Retina (tissue), 1 donor: ENCODE measurements at regions not wholly inside any gene's neighbourhood (a gene's known extent, or its start where the extent isn't known, plus 50 kb on each side); places are given as distances from the start of the nearest gene placed in this dataset.

ENCODE experiments used
- DNase-seq: peaks from one replicate; pipeline ENCODE4 v3.0.0-alpha.2; 2016

DNA sequence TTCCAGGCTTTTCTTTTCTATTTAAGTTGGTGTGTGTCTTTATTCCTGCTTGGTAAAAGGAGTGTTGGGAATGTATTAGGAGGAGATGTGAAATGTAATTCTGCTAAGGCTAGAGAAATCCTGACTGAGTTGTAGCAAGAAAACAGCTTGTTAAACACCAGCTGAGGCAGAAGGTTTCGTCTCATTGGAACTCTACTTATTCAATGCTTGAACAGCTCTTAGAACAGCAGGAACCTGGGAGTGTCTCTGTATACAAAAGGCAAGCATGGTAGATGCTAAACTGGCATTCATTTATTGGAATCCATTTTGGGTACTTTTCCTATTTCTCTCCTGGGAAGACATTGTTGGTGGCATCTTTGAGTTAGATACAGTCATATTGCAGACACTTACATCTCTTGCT is 280.9 kb downstream of the HRH4 start:
- no peak for DNase-seq

DNA sequence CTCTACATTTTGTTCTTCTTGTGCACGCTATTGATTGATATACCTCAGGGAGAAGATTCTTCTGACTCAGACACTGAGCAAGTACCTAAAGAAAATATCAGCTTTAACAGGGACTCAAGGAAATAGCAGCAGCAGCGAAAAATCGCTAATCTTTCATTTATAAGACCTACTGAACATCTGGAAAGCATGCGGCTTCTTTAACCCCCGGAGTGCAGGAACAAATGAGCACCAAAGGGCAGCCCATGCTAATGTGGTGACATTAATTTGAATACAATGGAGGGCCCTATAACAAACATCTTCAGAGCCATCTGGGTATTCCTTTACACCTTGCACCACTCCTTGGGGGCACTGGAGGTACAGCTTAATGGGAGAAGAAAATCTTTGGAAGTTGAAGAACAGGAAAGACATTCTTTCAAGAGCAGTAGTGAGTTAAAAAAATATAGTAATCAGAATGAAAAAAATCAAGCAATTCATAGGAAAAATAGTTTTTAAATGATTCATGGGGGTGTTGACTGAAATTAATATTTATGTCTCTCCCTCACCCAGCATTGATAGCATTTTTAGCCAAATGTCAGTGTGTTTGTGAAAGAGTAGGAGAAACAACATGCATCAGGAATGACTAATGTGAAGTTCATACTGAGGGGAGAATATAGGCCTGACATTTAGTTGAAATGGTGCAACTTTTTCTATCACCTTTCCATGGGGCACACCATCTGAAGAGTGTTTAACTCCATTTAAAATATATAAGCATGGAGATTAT is 281.7 kb downstream of the HRH4 start:
- DNase-seq = no peak

DNA sequence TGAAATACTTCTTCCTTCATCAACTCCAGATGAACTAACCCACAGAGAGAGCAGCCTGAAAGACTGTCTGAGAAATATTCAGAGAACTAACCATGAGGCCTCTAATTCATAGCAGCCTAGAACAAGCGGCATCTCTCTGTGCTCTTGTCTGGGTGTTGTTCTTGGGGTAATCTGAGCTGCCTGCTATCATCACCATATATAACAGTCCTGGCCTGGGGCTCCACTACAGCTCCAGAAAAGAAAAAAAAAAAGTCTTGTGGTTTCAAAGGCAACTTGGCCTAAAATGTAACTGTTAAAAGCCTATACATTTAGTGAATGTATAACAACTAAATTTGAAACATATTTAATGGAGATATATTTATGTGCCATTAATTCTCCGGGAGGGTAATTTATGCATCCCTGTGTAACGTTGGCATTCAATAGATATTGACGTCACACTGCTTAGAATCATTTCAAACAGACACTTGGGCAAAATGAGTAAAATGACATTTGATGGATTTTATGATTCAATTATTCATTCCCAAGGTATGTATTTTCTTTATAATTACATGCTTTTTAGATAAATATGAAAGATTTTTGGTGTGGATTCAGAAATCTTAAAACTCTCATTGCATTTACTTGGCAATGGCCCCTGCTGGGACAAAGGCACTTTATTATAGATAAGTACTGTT is 294.3 kb downstream of the HRH4 start:
- no peak for DNase-seq

DNA sequence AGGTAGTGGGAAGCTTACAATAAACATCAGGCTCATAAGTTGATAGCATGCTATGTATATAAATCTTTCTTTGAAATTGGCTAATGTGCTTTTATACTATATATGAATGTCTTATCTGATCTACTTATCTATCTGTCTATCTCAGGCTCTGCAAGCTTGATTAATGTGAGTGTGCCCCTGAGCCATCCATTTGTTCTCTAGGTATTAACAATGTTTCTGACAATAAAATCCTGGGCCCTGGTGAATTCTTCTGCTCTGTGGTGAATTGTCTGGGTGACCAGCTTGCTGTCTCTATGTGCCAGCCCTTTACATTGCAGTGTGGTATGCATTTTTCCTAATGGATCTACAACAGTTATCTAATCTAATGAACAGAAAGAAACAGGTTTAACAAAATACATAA is 295.9 kb downstream of the HRH4 start:
- DNase-seq = no peak

DNA sequence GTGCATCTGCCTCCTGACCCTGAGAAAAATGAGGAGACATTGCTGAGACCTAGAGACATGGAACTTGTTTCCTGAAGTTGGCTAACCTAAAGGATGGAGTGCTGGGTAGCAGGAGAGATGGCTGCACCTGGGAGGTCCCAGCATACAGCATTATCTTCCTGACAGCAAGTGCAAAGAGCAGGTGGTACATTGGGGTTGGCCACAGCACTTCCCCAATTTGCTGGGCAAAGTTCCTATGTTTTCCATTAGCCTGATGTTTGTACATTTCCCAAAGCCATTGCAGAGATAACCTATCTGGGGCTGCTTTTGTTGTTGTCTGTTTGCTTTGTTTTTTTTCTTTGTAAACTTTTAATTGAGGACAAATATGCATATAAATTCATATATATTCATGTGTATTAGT is 296.7 kb downstream of the HRH4 start:
- DNase-seq = no peak

DNA sequence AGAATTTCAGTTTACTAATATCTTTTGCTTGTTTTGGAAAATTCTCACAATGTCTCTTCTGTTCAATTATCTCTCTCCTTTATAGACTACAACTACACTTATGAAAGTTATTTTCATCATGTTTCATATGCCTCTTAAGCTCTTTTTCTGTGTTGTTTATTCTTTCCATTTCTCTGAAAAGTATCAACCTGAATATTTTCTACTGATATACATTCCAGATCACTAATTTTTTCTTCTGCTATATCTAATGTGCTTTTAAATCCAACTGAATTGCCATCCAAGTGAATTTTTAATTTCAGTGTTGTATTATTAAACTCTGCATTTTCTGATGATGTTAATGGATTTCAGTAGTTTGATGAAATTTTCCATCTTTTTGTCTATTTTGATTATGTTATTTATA is 301.3 kb downstream of the HRH4 start:
- DNase-seq = no peak

DNA sequence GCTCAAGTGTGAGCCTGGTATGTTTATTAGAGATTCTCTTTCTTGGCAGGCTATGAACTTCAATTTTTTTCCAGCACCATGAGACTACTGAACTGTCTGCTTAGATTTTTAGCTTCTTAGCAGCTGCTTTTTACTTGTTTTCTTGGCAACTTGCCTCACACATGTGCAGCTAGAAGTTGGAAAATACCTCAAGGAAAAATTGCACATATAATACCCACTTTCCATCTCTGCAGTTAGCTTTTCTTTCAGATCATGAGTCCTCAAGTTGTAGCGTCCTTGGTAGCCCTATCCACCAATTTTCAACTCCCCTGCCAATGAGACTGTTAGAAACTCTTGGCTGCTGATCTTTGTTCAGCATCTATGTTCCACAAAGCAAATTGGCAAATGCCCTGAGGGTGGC is 302.1 kb downstream of the HRH4 start:
- DNase-seq = no peak

DNA sequence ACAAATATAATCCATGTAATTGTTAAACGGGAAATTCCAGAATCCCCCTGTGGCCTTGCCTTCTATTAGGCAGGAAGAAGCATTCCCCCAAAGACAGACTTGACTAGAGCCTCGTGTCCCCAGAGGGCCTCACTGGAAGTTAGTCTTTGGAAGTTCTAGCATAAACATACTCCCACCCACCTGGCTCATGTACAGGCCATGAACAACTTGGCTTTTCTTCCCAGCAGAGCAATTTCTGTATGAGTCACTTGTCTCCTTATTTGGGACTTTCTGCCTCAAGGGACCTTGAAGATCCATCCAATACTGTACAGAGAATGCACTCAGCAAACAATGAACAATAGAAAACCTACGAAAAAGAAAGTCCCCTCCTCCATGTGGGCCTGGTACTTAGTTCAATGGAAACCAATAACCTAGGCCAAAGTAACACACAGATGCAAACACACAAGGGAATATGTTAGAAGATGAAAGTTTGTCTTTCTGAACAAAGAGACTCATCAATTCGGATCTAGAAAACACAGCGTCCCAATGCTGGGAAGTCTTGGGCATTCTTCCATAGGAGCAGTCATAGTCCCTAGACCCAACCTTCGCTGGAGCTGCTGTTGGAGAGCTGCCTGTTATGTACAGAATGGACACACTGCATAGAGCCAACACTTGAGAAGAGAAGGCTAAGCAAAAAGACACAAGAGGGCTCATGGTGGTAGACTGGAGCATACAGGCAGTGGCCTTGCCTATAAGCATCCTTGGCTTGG is 303.5 kb downstream of the HRH4 start:
- no peak for DNase-seq

DNA sequence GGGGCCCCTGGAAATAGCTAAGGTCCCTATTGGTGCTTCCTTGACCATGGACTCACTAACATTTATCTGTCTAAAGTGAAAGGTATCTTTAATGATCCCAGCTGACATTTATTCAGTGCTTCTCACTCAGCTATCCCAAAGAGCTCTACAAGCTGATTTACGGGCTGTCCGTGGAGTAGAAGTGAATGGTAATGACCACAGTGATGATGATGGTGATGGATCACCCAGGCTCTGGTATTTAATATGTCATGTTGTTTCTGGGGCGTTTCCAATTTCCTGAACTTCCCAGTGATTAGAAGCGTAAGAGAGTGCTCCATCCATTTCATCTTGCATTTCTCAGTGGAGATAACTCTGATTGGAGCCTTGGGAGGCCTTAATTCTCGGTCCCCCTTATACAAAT is 304.3 kb downstream of the HRH4 start:
- DNase-seq = no peak

DNA sequence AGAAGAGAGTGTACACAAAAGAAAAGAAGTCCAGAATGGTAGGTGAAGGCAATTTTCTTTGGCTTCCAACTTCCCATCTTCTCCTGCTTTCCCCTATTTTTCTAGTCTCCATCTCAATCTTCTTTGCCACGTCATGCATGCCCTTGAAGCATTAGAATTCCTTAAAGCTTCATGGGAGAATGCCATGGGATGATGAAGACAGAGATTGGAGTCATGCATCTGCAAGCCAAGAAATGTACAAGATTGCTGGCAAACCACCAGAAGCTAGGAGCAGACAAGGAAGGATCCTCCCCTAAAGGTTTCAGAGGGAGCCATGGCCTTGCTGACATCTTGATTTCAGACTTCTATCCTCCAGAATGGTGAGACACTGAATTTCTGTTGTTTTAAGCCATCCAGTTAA is 305.9 kb downstream of the HRH4 start:
- no peak for DNase-seq

DNA sequence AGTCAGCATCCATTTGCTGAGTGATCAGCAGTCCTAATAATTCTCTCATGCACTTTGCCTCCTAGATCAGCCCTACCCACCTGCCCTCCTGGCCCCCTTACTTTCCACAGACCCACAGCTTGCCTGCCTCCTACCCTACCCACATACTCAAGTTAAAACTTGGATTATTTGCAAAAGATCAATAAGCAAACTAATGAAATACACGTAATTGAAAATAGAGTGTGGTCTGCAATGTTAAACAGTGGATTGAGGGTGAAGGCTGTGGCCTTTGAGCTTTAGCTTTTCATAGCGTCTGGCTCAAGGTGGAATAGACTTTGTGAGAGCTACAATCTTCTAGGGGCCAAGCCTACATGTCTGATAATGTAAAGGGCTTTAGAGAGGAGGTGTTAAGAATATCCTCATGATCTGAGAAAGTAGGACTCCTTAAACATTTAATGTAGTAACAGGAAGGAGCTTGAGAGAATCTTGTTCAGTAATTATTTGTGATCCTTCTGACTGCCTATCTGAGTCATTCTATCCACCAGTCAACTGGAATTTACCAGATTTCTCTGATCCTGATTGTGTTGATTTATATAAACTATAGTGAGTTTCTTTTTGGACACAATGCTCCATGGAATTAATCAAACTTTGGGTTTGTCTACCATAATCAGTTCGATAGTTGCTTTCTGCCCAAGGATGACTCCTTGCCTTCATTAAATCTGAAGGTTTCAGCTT is 310.0 kb downstream of the HRH4 start:
- no peak for DNase-seq

DNA sequence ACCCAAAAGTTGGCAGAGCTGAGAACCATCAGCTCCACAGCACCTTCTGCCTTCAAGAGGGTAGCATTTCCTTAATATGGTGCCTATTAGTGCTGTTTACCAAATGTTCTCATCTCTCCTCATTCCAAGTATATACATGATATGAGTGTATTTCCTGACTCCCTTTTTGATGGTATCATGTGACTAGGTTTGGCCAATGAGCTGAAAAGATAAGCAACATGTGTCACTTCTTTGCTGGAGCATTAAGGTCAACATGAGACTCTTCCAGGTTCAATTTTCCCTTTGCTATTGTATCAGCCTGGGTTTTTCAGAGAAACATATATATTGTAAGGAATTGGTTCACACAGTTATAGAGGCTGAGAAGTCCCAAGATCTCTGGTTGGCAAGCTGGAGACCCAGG is 310.9 kb downstream of the HRH4 start:
- no peak for DNase-seq

DNA sequence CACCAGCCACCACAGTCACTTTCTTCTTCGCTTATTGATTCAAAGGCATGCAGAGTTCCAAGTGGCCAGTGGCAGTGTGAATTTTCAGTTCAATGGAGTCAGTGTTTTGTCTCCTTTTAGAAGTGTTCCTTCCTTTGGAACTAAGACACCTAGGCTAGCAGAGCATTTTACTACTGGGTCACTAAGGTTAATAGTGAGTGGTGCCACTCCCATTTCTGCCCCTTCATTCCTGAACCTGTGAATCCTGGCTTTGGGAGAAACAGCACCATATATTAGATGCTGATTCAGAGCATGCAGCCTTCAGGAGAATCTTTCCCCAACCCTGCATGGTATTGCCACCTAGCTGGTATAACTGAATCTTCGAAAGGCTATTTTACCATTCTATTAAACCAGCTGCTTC is 312.7 kb downstream of the HRH4 start:
- no peak for DNase-seq

DNA sequence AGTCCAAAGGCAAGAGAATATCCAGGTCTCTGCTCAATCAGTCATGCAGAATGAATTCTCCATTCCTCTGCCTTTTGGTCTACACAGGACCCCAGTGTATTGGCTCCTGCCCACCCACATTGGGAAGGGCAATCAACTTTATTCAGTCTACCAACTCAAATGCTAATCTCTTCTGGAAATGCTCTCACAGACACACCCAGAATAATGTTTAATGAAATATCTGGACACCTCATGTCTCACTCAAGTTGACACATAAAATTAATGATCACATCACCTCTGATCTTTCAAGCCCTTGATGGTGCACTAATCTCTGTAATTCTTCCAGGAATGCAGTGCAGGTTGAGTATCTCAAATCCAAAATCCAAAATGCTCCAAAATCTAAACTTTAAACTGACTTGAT is 315.6 kb downstream of the HRH4 start:
- DNase-seq = no peak

DNA sequence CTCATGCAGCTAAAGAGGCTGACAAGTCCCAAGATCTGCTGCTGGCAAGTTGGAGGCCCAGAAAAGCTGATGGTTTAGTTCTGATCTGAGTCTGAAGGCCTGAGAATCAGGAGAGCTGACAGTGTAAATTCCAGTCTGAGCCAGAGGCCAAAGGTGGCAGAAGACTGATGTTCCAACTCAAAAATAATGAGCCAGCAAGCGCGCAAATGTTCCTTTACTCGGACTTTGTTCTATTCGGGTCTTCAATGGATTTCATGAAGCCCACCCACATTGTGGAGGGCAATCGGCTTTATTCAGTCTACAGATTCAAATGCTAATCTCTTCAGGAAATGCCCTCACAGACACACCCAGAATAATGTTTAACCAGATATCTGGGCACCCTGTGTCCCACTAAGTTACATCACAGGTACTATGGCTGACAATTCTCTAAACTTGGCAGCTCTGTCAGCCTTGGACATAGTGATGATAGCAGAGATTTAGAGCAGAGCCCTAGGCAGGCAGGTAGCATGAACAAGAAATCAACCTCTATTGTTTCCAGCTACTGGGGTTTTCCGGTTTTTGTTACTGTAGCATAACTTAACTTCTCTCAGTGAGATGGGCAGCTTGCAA is 318.5 kb downstream of the HRH4 start:
- no peak for DNase-seq

DNA sequence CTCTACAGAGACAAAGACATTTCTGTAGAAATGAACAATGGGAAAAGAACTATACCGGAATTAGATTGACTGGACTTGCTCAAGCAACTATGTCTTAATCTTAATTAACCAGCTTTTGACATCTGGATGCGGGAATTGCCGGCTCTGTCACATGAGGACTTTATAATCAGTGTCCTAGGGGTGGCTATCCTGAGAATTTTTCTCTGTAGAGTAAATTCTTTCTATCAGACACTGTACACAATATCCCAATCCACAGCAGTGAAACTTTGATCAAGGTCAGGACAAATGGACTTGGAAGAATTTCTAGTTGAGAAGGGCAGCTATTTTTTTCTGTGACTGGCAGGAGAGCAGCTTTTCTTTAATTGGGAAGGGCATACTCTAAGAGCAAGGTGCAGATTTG is 322.1 kb downstream of the HRH4 start:
- no peak for DNase-seq

DNA sequence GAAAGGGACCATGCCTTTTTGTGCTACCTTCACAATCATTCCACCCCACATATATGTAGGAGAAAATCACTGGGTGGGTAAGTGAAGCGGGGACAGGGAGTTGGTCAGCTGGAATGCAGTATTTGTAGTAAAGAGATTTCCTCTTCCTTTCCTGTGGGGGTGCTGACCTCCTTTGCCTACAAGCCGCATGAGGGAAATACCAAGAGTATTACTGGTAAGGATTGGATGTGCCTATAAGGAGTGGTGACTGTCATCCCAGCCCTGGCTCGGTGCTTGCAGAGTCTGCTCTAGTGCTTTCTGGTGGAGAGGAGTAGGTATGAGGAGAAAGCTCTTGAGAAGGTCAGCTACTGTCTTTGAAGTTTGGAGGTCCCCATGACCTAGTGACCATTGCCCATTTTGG is 324.6 kb downstream of the HRH4 start:
- no peak for DNase-seq

DNA sequence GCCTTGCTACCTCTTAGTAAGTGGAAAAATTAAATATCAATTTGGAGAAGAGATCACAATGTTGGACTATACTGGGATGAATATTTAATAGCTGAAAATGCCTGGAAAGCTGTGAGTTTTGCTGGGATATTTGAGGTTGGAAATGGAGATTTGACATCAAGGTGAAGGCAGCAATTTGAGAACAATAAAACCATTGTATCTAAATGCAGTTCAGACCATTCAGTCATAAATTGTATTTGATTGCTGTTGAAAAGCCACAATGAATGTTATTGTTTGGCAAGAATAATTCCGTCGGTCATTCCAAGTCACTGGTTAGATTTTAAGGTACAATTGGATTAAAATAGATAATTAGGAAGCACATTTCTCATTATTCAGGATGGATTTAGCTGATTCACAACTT is 325.6 kb downstream of the HRH4 start:
- DNase-seq = no peak

DNA sequence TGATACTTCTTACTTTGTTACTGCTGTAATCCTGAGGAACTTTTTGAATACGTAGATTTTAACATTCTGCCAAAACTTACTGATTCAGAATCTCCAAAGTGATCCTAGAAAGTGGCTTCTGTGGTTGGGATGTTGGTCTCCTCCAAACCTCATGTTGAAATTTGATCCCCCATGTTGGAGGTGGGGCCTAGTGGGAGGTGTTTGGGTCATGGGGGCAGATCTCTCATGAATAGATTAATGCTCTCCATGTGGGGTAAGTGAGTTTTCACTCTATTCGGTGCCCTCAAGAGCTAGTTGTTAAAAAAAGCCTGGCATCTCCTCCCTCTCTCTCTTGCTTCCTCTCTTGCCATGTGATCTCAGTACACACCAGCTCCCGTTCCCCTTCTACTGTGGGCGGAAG is 329.9 kb downstream of the HRH4 start:
- DNase-seq = no peak

DNA sequence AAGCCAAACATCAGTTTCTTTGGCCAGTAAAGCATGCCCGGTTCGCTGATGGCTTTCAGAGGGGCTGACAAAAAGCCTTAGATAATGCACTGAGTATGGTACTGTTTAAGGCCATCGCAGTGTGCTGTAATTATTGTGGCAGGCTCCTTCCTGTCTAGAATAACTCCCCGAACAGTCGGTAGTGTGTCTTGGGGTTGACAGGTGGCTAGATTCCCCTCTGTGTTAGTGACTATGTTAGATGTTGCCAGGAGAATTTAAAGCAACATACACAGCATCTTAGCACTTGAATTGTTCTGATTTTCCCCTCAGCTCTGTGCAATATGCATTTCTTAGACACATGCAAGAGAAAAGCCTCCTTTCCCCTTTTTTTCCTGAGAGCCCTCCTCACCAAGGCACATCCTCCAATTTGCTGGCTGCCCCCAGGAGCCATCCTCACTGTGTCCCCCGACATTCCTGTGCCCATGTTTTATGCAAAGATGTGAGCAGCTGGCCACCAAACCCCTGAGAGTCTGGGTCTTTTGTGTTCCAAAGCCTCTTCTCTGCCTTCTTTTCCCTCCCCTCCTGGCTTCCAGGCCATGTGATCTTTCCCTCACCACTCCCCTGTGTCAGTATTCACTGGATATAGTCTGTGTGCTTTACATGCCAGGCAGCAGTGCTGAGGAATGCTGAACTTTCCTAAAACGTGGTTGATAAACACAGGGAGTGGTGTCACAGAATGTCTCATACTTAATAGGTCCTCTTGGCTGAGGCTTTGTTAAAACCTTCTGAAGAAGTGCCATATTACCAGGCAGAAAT is 331.5 kb downstream of the HRH4 start:
- peak; percentile 76 for DNase-seq

DNA sequence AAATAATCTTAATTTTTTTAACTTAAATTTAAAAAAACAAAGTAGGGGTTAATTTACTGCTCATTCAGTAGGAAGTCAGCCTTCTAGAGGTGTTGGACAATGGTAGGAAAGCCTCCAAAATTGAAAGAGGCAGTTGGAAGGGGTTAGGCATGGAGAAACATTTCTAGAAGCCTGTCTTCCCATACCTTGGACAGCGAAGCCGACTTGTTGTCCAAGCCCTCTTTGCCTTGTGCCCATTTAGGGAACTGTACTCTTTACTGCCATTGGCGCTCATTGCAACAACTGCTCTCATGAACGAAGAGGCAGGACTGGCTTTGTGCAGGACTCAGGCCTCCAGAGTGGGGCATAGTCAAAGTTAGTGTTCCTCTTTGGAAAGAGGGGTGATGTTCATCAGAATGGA is 333.3 kb downstream of the HRH4 start:
- DNase-seq = no peak

DNA sequence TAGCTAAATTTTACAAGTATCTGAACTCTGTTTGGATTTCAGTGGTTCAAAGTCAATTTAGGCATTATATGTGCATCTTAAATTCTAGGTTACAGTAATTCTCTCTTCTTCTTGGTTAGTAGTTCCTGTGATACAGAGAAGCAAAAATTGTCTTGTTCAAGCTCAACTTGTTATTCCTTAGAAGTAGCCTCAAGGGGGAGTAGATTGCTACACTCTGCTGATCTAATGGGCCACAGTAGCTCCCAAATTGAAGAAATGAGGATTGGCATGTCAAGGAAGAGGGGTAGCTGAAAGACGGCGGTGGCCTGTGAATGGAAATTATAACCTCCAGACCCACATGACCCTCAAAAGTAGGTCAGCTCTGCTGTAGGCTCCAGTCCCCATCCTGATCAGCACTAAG is 334.7 kb downstream of the HRH4 start:
- DNase-seq = no peak
